HepG2 (cell line): ENCODE measurements at regions not wholly inside any gene's neighbourhood (a gene's known extent, or its start where the extent isn't known, plus 50 kb on each side); places are given as distances from the start of the nearest gene placed in this dataset.
A peak's percentile ranks its signal among the peaks of the same experiment; 100 is the strongest.

Experiments
- ATAD3A ChIP-seq: sonication (generic); formaldehyde crosslinking; IDR thresholded peaks from 2 replicates; pipeline ENCODE4 v1.4.0; 2020; ENCODE audit warnings: missing genetic modification reagents
- BORCS8-MEF2B ChIP-seq: sonication (generic); formaldehyde crosslinking; IDR thresholded peaks from 2 replicates; pipeline ENCODE4 v1.8.0; 2022; ENCODE audit warnings: mild to moderate bottlenecking, missing genetic modification reagents
- ESRRA ChIP-seq: sonication (generic); formaldehyde crosslinking; IDR thresholded peaks from 2 replicates; pipeline ENCODE4 v1.5.1; 2020; ENCODE audit warnings: mild to moderate bottlenecking, low read depth, missing genetic modification reagents
- FLYWCH1 ChIP-seq: sonication (generic); formaldehyde crosslinking; IDR thresholded peaks from 2 replicates; pipeline ENCODE4 v1.8.1; 2023; ENCODE audit warnings: mild to moderate bottlenecking, missing genetic modification reagents
- HMGA1 ChIP-seq: sonication (generic); formaldehyde crosslinking; conservative IDR thresholded peaks from 2 replicates; pipeline ENCODE4 v1.4.0; 2020; ENCODE audit warnings: missing genetic modification reagents
- HNRNPK ChIP-seq: fragments of 200-400 bp; formaldehyde crosslinking; IDR thresholded peaks from 2 replicates; pipeline ENCODE4 v1.6.1; 2018; ENCODE audit warnings: low read length, low read depth, moderate library complexity, mild to moderate bottlenecking; ENCODE audit not compliant: poor library complexity, severe bottlenecking
- JARID2 ChIP-seq: sonication (generic); formaldehyde crosslinking; IDR thresholded peaks from 2 replicates; pipeline ENCODE4 v1.8.1; 2023; ENCODE audit warnings: missing genetic modification reagents, inconsistent platforms; ENCODE audit not compliant: insufficient replicate concordance
- NCOR1 ChIP-seq: fragments of 200-600 bp; sonication (generic); IDR thresholded peaks from 2 replicates; pipeline ENCODE4 v1.7.0; 2017; ENCODE audit warnings: antibody characterized with exemption, low read length, borderline replicate concordance
- RAD51 ChIP-seq: fragments of 450-650 bp; IDR thresholded peaks from 2 replicates; pipeline ENCODE4 v1.6.1; 2016; ENCODE audit warnings: borderline replicate concordance
- RFX5 ChIP-seq: IDR thresholded peaks from 2 replicates; pipeline ENCODE4 v1.6.1; 2011; ENCODE audit warnings: low read depth, low read length, improper control_type of control experiment
- SOX6 ChIP-seq, 2 experiments: fragments of 450-650 bp in 1 of 2; sonication (generic) in 1 of 2; formaldehyde crosslinking in 1 of 2; IDR thresholded peaks; 2 replicates each; pipeline versions ENCODE4 v1.4.0 to v1.6.1; 2017 to 2020; ENCODE audit warnings: antibody characterized with exemption in 1 of 2, mild to moderate bottlenecking in 1 of 2, missing genetic modification reagents in 1 of 2
- TEAD3 ChIP-seq: optimal IDR thresholded peaks from 2 replicates; pipeline ENCODE3; 2016; ENCODE audit warnings: borderline replicate concordance
- THYN1 ChIP-seq: sonication (generic); formaldehyde crosslinking; IDR thresholded peaks from 2 replicates; pipeline ENCODE4 v1.8.1; 2023; ENCODE audit warnings: low read depth, mild to moderate bottlenecking, moderate library complexity, missing genetic modification reagents, borderline replicate concordance
- U2AF2 ChIP-seq: fragments of 200-400 bp; formaldehyde crosslinking; IDR thresholded peaks from 2 replicates; pipeline ENCODE4 v1.6.1; 2017; ENCODE audit warnings: low read depth, mild to moderate bottlenecking, low read length
- ZNF660 ChIP-seq: sonication (generic); formaldehyde crosslinking; IDR thresholded peaks from 2 replicates; pipeline ENCODE4 v1.5.1; 2020; ENCODE audit warnings: mild to moderate bottlenecking, low read depth, missing genetic modification reagents, borderline replicate concordance
- ZNF7 ChIP-seq: IDR thresholded peaks from 2 replicates; pipeline ENCODE4 v1.6.1; 2016; ENCODE audit warnings: missing biosample characterization, missing genetic modification reagents
- TF ChIP-seq, protein P1 (sequence below): sonication (generic); formaldehyde crosslinking; IDR thresholded peaks from 2 replicates; pipeline ENCODE4 v1.4.0; 2020; ENCODE audit warnings: missing genetic modification reagents, low read depth, mild to moderate bottlenecking, borderline replicate concordance
- TF ChIP-seq, protein P2 (sequence below): sonication (generic); formaldehyde crosslinking; IDR thresholded peaks from 2 replicates; pipeline ENCODE4 v1.4.0; 2020; ENCODE audit warnings: missing genetic modification reagents, borderline replicate concordance
- TF ChIP-seq, protein P3 (sequence below): sonication (generic); formaldehyde crosslinking; IDR thresholded peaks from 2 replicates; pipeline ENCODE4 v1.5.1; 2020; ENCODE audit warnings: mild to moderate bottlenecking, missing genetic modification reagents, moderate library complexity
- TF ChIP-seq, protein P4 (sequence below): sonication (generic); formaldehyde crosslinking; IDR thresholded peaks from 2 replicates; pipeline ENCODE4 v1.5.0; 2020; ENCODE audit warnings: missing genetic modification reagents

DNA sequence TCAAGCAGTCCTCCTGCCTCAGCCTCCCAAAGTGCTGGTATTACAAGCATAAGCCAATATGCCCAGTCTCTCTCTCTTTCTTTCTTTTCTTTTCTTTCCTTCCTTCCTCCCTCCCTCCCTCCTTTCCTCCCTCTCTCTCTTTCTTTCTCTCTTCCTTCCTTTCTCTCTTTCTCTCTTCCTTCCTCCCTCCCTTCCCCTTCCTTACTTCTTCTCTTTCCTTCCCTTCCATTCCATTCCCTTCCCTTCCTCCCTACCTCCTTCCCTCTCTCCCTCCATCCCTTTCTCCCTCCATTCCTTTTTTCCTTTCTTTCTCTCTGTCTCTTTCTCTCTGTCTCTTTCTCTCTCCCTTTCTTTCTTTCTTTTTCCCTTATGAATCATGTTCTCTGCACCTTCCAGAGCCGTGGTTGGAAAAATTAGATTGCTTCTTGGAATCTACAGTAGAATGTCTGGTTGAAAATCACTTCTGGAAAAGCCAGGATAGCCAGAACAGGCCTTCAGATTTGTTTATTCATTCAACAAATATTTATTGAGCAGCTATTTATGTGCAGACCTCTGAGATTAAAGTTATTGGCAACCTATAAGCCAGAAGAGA lies 68.4 kb upstream of the ARHGAP5 start (continued):
- TF ChIP-seq, protein P1, sequence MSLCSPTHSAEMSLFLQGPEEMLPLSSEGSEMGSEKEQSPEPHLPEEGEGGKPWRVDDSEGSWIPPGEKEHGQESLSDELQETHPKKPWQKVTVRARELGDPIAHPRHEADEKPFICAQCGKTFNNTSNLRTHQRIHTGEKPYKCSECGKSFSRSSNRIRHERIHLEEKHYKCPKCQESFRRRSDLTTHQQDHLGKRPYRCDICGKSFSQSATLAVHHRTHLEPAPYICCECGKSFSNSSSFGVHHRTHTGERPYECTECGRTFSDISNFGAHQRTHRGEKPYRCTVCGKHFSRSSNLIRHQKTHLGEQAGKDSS, result no peak
- TF ChIP-seq ESRRA (CRISPR knock-in tag), result no peak
- TF ChIP-seq BORCS8-MEF2B (CRISPR knock-in tag), result no peak
- TF ChIP-seq, protein P2, sequence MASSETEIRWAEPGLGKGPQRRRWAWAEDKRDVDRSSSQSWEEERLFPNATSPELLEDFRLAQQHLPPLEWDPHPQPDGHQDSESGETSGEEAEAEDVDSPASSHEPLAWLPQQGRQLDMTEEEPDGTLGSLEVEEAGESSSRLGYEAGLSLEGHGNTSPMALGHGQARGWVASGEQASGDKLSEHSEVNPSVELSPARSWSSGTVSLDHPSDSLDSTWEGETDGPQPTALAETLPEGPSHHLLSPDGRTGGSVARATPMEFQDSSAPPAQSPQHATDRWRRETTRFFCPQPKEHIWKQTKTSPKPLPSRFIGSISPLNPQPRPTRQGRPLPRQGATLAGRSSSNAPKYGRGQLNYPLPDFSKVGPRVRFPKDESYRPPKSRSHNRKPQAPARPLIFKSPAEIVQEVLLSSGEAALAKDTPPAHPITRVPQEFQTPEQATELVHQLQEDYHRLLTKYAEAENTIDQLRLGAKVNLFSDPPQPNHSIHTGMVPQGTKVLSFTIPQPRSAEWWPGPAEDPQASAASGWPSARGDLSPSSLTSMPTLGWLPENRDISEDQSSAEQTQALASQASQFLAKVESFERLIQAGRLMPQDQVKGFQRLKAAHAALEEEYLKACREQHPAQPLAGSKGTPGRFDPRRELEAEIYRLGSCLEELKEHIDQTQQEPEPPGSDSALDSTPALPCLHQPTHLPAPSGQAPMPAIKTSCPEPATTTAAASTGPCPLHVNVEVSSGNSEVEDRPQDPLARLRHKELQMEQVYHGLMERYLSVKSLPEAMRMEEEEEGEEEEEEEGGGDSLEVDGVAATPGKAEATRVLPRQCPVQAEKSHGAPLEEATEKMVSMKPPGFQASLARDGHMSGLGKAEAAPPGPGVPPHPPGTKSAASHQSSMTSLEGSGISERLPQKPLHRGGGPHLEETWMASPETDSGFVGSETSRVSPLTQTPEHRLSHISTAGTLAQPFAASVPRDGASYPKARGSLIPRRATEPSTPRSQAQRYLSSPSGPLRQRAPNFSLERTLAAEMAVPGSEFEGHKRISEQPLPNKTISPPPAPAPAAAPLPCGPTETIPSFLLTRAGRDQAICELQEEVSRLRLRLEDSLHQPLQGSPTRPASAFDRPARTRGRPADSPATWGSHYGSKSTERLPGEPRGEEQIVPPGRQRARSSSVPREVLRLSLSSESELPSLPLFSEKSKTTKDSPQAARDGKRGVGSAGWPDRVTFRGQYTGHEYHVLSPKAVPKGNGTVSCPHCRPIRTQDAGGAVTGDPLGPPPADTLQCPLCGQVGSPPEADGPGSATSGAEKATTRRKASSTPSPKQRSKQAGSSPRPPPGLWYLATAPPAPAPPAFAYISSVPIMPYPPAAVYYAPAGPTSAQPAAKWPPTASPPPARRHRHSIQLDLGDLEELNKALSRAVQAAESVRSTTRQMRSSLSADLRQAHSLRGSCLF (CRISPR knock-in tag), result no peak
- no peak for TF ChIP-seq U2AF2
- TF ChIP-seq HNRNPK, result peak; percentile 90
- TF ChIP-seq ATAD3A, result no peak
- TF ChIP-seq FLYWCH1 (CRISPR knock-in tag), result no peak
- TF ChIP-seq THYN1 (CRISPR knock-in tag), result no peak
- TF ChIP-seq HMGA1, result no peak
- no peak for TF ChIP-seq TEAD3
- TF ChIP-seq RAD51, result 0 out of 2 replicates have a peak, but pooled peaks have one; percentile 23
- no peak for TF ChIP-seq JARID2 (CRISPR knock-in tag)
- TF ChIP-seq ZNF7 (CRISPR knock-in tag), result no peak
- no peak for TF ChIP-seq ZNF660 (CRISPR knock-in tag)
- no peak for TF ChIP-seq RFX5
- TF ChIP-seq SOX6 (IDR thresholded peaks at IDR 0.05), result peak; percentile 98
- TF ChIP-seq SOX6 (CRISPR knock-in tag; IDR thresholded peaks at IDR 0.05), result no peak
- TF ChIP-seq NCOR1, result no peak
- TF ChIP-seq, protein P3, sequence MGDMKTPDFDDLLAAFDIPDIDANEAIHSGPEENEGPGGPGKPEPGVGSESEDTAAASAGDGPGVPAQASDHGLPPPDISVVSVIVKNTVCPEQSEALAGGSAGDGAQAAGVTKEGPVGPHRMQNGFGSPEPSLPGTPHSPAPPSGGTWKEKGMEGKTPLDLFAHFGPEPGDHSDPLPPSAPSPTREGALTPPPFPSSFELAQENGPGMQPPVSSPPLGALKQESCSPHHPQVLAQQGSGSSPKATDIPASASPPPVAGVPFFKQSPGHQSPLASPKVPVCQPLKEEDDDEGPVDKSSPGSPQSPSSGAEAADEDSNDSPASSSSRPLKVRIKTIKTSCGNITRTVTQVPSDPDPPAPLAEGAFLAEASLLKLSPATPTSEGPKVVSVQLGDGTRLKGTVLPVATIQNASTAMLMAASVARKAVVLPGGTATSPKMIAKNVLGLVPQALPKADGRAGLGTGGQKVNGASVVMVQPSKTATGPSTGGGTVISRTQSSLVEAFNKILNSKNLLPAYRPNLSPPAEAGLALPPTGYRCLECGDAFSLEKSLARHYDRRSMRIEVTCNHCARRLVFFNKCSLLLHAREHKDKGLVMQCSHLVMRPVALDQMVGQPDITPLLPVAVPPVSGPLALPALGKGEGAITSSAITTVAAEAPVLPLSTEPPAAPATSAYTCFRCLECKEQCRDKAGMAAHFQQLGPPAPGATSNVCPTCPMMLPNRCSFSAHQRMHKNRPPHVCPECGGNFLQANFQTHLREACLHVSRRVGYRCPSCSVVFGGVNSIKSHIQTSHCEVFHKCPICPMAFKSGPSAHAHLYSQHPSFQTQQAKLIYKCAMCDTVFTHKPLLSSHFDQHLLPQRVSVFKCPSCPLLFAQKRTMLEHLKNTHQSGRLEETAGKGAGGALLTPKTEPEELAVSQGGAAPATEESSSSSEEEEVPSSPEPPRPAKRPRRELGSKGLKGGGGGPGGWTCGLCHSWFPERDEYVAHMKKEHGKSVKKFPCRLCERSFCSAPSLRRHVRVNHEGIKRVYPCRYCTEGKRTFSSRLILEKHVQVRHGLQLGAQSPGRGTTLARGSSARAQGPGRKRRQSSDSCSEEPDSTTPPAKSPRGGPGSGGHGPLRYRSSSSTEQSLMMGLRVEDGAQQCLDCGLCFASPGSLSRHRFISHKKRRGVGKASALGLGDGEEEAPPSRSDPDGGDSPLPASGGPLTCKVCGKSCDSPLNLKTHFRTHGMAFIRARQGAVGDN (CRISPR knock-in tag), result no peak
- TF ChIP-seq, protein P4, sequence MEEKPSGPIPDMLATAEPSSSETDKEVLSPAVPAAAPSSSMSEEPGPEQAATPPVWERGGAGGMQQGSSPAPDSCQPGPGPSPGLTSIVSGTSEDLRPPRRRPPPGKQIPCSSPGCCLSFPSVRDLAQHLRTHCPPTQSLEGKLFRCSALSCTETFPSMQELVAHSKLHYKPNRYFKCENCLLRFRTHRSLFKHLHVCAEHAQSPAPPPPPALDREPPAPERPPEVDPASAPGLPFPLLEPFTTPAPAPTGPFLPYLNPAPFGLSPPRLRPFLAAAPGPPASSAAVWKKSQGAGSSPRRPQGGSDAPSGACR, result no peak
